Heart right ventricle (tissue), 16 donors: ENCODE measurements at regions not wholly inside any gene's neighbourhood (a gene's known extent, or its start where the extent isn't known, plus 50 kb on each side); places are given as distances from the start of the nearest gene placed in this dataset.

Experiments used
- ATAC-seq, 8 donors: fragments of 200-7000 bp; cut with Tn5 transposase; one replicate each; pipeline ENCODE4 v1.9.1; 2020; ENCODE audit warnings: mild to moderate bottlenecking in 8 of 8, moderate library complexity in 8 of 8, moderate number of reproducible peaks in 1 of 8
- DNase-seq, 2 donors: peaks; one replicate each; pipeline ENCODE4 v3.0.0-alpha.2; 2020
- H3K27ac ChIP-seq, 10 donors: fragments of 200-600 bp; sonication (generic) in 2 of 10; one replicate each; pipeline versions ENCODE4 v1.5.0 to v1.8.0; 2020 to 2022; ENCODE audit warnings: mild to moderate bottlenecking in 3 of 10
- H3K27me3 ChIP-seq, 7 donors: fragments of 200-600 bp; one replicate each; pipeline ENCODE4 v1.8.0; 2021 to 2022; ENCODE audit warnings: mild to moderate bottlenecking in 2 of 7
- H3K36me3 ChIP-seq, 9 donors: fragments of 200-600 bp; sonication (generic) in 1 of 9; one replicate each; pipeline versions ENCODE4 v1.5.0 to v1.8.0; 2020 to 2022; ENCODE audit warnings: mild to moderate bottlenecking in 2 of 9
- H3K4me1 ChIP-seq, 9 donors: fragments of 200-600 bp; sonication (generic) in 1 of 9; one replicate each; pipeline versions ENCODE4 v1.5.0 to v1.8.0; 2020 to 2022; ENCODE audit warnings: mild to moderate bottlenecking in 4 of 9
- H3K4me3 ChIP-seq, 10 donors: fragments of 200-600 bp; sonication (generic) in 2 of 10; one replicate each; pipeline versions ENCODE4 v1.5.0 to v1.8.0; 2020 to 2022; ENCODE audit warnings: mild to moderate bottlenecking in 7 of 10, moderate library complexity in 2 of 10
- H3K9me3 ChIP-seq, 11 donors: fragments of 200-600 bp in 10 of 11; sonication (generic) in 2 of 11; one replicate each; pipeline versions ENCODE4 v1.5.0 to v1.8.0; 2013 to 2022; ENCODE audit warnings: mild to moderate bottlenecking in 2 of 11, control low read depth in 1 of 11, moderate library complexity in 1 of 11
- WGBS, 2 donors: extraction: QIAGEN DNeasy Blood & Tissue Kit; methylation state at CpG; one replicate each; pipeline ENCODE4 v1.1.7; 2013; ENCODE audit warnings: inconsistent platforms in 1 of 2; 5-methylcytosine and 5-hydroxymethylcytosine counted together
- intact Hi-C, 10 donors: fragments of 100-400 bp; cut with DNase I; formaldehyde crosslinking; loops; one replicate each; pipeline versions ENCODE4 v1.11.1 to v1.14.2; 2022
- TF ChIP-seq, protein P1 (sequence below), 9 donors: fragments of 200-600 bp; sonication (generic) in 2 of 9; IDR thresholded peaks; one replicate each; pipeline versions ENCODE4 v1.5.0 to v1.8.0; 2021 to 2022; ENCODE audit warnings: antibody characterized with exemption in 9 of 9, mild to moderate bottlenecking in 5 of 9, moderate library complexity in 1 of 9
- donor health status: Arrhythmogenic right ventricular cardiomyopathy.
- donor health status: ischemic (EF 13 %, LVEDD 7.1; RV severe dilation, severe dysfunction).
- donor health status: healthy with polysubstance abuse.
- donor health status: DM: no; HTN: yes; CAD: no.
- donor health status: DM: no; HTN: no; CAD: no.
- donor health status: ischemic (EF 25% LVEDD 6.9; RV normal size, moderate dysfunction).
- donor health status: ischemic (EF 25% LVEDD 5.7; RV mildly dilated, moderate dysfunction).
- donor health status: healthy.
- donor health status: DM: yes; HTN: yes; CAD: no.
- donor health status: Ischemic cardiomyopathy.
- donor health status: ischemic (EF 35%, LVEDD 5.7; RV mildly dilated, moderate dysfunction).
- donor health status: nonischemic (EF 11% LVEDD 7.7; RV severe dilation, severe dysfunction).
- donor health status: DM: yes; HTN: yes; CAD: no.
- donor health status: PGD.
- donor health status: ischemic (EF 29% LVEDD 5.4; RV normal size, mild dysfunction).
- donor health status: nonischemic (EF 23%, LVEDD 6.1; RV moderate dilation, normal function).

- H3K27me3 ChIP-seq: peaks cover 0 to 4% (median 0%) of the 10 kb centered on the region in 7 donors
- no peak overlapping the region for H3K27ac ChIP-seq
- TF ChIP-seq, protein P1, sequence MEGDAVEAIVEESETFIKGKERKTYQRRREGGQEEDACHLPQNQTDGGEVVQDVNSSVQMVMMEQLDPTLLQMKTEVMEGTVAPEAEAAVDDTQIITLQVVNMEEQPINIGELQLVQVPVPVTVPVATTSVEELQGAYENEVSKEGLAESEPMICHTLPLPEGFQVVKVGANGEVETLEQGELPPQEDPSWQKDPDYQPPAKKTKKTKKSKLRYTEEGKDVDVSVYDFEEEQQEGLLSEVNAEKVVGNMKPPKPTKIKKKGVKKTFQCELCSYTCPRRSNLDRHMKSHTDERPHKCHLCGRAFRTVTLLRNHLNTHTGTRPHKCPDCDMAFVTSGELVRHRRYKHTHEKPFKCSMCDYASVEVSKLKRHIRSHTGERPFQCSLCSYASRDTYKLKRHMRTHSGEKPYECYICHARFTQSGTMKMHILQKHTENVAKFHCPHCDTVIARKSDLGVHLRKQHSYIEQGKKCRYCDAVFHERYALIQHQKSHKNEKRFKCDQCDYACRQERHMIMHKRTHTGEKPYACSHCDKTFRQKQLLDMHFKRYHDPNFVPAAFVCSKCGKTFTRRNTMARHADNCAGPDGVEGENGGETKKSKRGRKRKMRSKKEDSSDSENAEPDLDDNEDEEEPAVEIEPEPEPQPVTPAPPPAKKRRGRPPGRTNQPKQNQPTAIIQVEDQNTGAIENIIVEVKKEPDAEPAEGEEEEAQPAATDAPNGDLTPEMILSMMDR (IDR thresholded peaks at IDR 0.05): no peak
- 85 to 88% methylated on average over 3 of the region's 3 CpGs for WGBS, 2 donors
- H3K36me3 ChIP-seq: no peaks in the 10 kb centered on the region
- intact Hi-C loops: no loop called here
- peaks cover 0 to 4% (median 0%) of the 10 kb centered on the region in 9 donors for H3K4me1 ChIP-seq
- H3K9me3 ChIP-seq: peaks cover 0 to 8% (median 0%) of the 10 kb centered on the region in 11 donors
- no peak overlapping the region for H3K4me3 ChIP-seq
- ATAC-seq (no peak), DNase-seq (no peak)
Measured at GRCh38 chr3:40736943-40737342, 212.2 kb downstream of the ZNF621 start.

DNA sequence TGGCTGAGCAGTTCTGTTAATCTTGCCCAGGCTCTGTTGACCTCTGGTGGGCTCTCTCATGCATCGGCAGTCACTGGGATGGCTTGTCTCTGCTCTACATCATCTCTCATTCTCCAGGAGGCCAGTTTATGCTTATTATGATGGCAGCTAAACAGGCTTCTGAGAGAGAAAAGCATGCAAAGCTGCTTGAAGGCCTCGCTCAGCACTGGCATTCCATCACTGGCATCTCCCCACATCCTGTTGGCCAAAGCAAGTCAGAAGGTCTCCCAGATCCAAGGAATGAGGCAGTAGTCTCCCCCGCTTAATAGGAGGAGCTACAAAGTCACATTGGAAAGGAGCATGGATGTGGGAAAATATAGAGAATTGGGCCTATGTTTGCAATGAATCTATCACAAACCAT, 212.6 kb downstream of the ZNF621 start:
- Histone ChIP-seq H3K4me3 (no peak overlapping the region), H3K36me3 (no peaks in the 10 kb centered on the region), H3K4me1 (peaks cover 0 to 4% (median 0%) of the 10 kb centered on the region in 9 donors), H3K27ac (no peak overlapping the region), H3K9me3 (peaks cover 0 to 5% (median 0%) of the 10 kb centered on the region in 11 donors), H3K27me3 (peaks cover 0 to 4% (median 0%) of the 10 kb centered on the region in 7 donors)
- no peak for DNase-seq
- 86 to 87% methylated on average over 3 of the region's 3 CpGs for WGBS, 2 donors
- intact Hi-C loops: no loop called here
- ATAC-seq: no peak
- TF ChIP-seq, protein P1 (IDR thresholded peaks at IDR 0.05): no peak

GRCh38 chr3:40739971-40740370, 215.2 kb downstream of the ZNF621 start:
- intact Hi-C loops: no loop called here
- no peak for ATAC-seq
- DNase-seq: no peak
- Histone ChIP-seq H3K4me1 (peaks cover 0 to 4% (median 0%) of the 10 kb centered on the region in 9 donors), H3K27ac (no peak overlapping the region), H3K4me3 (no peak overlapping the region), H3K36me3 (no peaks in the 10 kb centered on the region), H3K27me3 (peaks cover 0 to 4% (median 0%) of the 10 kb centered on the region in 7 donors), H3K9me3 (no peaks in the 10 kb centered on the region)
- TF ChIP-seq, protein P1 (IDR thresholded peaks at IDR 0.05): no peak
- 75 to 86% methylated on average over 1 of the region's 1 CpG for WGBS, 2 donors

- DNase-seq (peak in 1 of 2 donors; percentile 73), ATAC-seq (peak; percentile 59 to 95 (median 94))
- Histone ChIP-seq H3K4me1 (peaks cover 0 to 11% (median 4%) of the 10 kb centered on the region in 9 donors), H3K27me3 (peaks cover 0 to 4% (median 0%) of the 10 kb centered on the region in 7 donors), H3K9me3 (no peaks in the 10 kb centered on the region), H3K4me3 (no peak overlapping the region), H3K27ac (peak overlapping the region in 4 of 10 donors; percentile 8 to 41 (median 26)), H3K36me3 (no peaks in the 10 kb centered on the region)
- WGBS, 2 donors: 14 to 20% methylated on average over 1 of the region's 1 CpG
- intact Hi-C loops: no loop called here
- TF ChIP-seq, protein P1 (IDR thresholded peaks at IDR 0.05): no peak
Measured at GRCh38 chr3:40741729-40742128, 217.0 kb downstream of the ZNF621 start.
